ENCODE measurements at regions not wholly inside any gene's neighbourhood (a gene's known extent, or its start where the extent isn't known, plus 50 kb on each side); places are given as distances from the start of the nearest gene placed in this dataset.

DNA sequence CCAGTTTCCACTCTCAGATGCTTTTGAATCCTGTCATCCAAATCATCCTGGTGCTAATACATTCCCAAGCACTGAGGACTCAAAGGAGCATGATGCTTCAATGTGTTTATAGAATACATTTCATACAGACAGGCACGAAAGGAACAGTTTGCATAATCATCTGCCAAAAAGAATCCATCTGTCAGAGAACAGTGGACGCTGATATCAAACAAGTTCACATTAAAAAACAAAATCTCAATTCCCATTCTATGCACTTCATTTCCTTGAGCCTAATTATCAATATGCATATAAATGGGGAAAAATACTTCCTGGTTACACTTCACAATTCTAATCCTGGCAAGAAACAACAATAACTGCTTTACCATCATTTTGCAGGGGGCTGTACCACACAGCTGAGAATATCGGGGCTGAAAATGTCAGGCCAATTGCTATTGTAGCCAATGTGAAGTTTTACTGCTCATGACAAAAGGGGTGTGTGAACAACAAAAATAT lies 125.5 kb upstream of the FAM174A start:
- TF ChIP-seq, protein P1, sequence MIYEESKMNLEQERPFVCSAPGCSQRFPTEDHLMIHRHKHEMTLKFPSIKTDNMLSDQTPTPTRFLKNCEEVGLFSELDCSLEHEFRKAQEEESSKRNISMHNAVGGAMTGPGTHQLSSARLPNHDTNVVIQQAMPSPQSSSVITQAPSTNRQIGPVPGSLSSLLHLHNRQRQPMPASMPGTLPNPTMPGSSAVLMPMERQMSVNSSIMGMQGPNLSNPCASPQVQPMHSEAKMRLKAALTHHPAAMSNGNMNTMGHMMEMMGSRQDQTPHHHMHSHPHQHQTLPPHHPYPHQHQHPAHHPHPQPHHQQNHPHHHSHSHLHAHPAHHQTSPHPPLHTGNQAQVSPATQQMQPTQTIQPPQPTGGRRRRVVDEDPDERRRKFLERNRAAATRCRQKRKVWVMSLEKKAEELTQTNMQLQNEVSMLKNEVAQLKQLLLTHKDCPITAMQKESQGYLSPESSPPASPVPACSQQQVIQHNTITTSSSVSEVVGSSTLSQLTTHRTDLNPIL (CRISPR knock-in tag; IDR thresholded peaks at IDR 0.05; ENCODE audit: low read depth): no peak
- TF ChIP-seq ESRRG (CRISPR knock-in tag; IDR thresholded peaks at IDR 0.05) (no peak), RARB (CRISPR knock-in tag; IDR thresholded peaks at IDR 0.05) (no peak), SNAI2 (CRISPR knock-in tag; IDR thresholded peaks at IDR 0.05) (no peak), ISL1 (CRISPR knock-in tag; IDR thresholded peaks at IDR 0.05) (no peak), PPARA (CRISPR knock-in tag; IDR thresholded peaks at IDR 0.05; ENCODE audit: borderline replicate concordance) (no peak), ZFP30 (CRISPR knock-in tag; IDR thresholded peaks at IDR 0.05) (no peak), ZC3H10 (CRISPR knock-in tag; IDR thresholded peaks at IDR 0.05) (no peak), TOX (CRISPR knock-in tag; IDR thresholded peaks at IDR 0.05; ENCODE audit: borderline replicate concordance) (no peak), GLIS3 (CRISPR knock-in tag; IDR thresholded peaks at IDR 0.05) (no peak)
- TF ChIP-seq, protein P2, sequence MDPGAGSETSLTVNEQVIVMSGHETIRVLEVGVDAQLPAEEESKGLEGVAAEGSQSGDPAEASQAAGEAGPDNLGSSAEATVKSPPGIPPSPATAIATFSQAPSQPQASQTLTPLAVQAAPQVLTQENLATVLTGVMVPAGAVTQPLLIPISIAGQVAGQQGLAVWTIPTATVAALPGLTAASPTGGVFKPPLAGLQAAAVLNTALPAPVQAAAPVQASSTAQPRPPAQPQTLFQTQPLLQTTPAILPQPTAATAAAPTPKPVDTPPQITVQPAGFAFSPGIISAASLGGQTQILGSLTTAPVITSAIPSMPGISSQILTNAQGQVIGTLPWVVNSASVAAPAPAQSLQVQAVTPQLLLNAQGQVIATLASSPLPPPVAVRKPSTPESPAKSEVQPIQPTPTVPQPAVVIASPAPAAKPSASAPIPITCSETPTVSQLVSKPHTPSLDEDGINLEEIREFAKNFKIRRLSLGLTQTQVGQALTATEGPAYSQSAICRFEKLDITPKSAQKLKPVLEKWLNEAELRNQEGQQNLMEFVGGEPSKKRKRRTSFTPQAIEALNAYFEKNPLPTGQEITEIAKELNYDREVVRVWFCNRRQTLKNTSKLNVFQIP (CRISPR knock-in tag; IDR thresholded peaks at IDR 0.05; ENCODE audit: borderline replicate concordance, low read depth): no peak
- TF ChIP-seq, protein P3, sequence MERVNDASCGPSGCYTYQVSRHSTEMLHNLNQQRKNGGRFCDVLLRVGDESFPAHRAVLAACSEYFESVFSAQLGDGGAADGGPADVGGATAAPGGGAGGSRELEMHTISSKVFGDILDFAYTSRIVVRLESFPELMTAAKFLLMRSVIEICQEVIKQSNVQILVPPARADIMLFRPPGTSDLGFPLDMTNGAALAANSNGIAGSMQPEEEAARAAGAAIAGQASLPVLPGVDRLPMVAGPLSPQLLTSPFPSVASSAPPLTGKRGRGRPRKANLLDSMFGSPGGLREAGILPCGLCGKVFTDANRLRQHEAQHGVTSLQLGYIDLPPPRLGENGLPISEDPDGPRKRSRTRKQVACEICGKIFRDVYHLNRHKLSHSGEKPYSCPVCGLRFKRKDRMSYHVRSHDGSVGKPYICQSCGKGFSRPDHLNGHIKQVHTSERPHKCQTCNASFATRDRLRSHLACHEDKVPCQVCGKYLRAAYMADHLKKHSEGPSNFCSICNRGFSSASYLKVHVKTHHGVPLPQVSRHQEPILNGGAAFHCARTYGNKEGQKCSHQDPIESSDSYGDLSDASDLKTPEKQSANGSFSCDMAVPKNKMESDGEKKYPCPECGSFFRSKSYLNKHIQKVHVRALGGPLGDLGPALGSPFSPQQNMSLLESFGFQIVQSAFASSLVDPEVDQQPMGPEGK (CRISPR knock-in tag; IDR thresholded peaks at IDR 0.05; ENCODE audit: borderline replicate concordance): no peak
- TF ChIP-seq, protein P4, sequence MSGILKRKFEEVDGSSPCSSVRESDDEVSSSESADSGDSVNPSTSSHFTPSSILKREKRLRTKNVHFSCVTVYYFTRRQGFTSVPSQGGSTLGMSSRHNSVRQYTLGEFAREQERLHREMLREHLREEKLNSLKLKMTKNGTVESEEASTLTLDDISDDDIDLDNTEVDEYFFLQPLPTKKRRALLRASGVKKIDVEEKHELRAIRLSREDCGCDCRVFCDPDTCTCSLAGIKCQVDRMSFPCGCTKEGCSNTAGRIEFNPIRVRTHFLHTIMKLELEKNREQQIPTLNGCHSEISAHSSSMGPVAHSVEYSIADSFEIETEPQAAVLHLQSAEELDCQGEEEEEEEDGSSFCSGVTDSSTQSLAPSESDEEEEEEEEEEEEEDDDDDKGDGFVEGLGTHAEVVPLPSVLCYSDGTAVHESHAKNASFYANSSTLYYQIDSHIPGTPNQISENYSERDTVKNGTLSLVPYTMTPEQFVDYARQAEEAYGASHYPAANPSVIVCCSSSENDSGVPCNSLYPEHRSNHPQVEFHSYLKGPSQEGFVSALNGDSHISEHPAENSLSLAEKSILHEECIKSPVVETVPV (CRISPR knock-in tag; IDR thresholded peaks at IDR 0.05): no peak

Data from SK-N-SH treated with all-trans-retinoic acid at 6 μM for 48 hours (cell line).